Loucy (cell line): ENCODE measurements at regions not wholly inside any gene's neighbourhood (a gene's known extent, or its start where the extent isn't known, plus 50 kb on each side); places are given as distances from the start of the nearest gene placed in this dataset.

ENCODE experiments used
- EZH2phosphoT487 ChIP-seq: fragments of 200-600 bp; IDR thresholded peaks from 2 replicates; pipeline ENCODE4 v1.6.1; 2018; ENCODE audit warnings: antibody characterized with exemption, mild to moderate bottlenecking, moderate library complexity, borderline replicate concordance
- TF ChIP-seq, protein P1 (sequence below): fragments of 200-600 bp; sonication (generic); conservative IDR thresholded peaks from 2 replicates; pipeline ENCODE4 v1.5.1; 2014; ENCODE audit warnings: mild to moderate bottlenecking, antibody characterized with exemption, low read length

DNA sequence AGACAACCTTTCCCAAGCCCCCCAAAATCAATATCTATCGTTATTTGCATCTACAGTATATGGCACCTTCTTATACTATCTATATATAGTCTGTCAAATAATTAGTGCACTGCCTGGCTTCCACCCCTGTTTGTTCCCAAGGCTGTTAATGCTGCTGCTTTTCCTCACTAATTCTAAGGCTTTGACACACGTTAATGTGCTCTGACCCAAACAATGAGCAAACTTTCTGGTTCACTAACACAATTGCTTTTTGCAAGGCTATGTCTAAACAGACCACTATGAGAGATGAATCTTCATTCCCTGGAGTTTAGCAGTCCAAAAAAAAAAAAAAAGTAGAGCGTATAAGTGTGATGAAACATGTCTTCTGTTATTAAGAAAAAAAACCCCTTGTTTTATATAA, 360.9 kb upstream of the AGA start:
- TF ChIP-seq, protein P1, sequence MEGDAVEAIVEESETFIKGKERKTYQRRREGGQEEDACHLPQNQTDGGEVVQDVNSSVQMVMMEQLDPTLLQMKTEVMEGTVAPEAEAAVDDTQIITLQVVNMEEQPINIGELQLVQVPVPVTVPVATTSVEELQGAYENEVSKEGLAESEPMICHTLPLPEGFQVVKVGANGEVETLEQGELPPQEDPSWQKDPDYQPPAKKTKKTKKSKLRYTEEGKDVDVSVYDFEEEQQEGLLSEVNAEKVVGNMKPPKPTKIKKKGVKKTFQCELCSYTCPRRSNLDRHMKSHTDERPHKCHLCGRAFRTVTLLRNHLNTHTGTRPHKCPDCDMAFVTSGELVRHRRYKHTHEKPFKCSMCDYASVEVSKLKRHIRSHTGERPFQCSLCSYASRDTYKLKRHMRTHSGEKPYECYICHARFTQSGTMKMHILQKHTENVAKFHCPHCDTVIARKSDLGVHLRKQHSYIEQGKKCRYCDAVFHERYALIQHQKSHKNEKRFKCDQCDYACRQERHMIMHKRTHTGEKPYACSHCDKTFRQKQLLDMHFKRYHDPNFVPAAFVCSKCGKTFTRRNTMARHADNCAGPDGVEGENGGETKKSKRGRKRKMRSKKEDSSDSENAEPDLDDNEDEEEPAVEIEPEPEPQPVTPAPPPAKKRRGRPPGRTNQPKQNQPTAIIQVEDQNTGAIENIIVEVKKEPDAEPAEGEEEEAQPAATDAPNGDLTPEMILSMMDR = no peak
- no peak for TF ChIP-seq EZH2phosphoT487
